ENCODE measurements at regions not wholly inside any gene's neighbourhood (a gene's known extent, or its start where the extent isn't known, plus 50 kb on each side); places are given as distances from the start of the nearest gene placed in this dataset.

- no TSS peak for BruUV-seq (replicated peaks)
- CTCF ChIA-PET, result no interaction called here
Measured at GRCh38 chr4:179663641-179664429, 2221.6 kb upstream of the AGA start.

GRCh38 chr4:179664430-179665027 is 2222.3 kb upstream of the AGA start:
- DNase-seq (ENCODE audit: low spot score), result no peak
- no TSS peak for BruUV-seq (replicated peaks)
- Histone ChIP-seq H3K36me3 (ENCODE audit: insufficient read depth, low read length, poor library complexity, severe bottlenecking) (no peaks in the 10 kb centered on the region), H3K27me3 (replicated peaks; ENCODE audit: insufficient read depth, low read depth, low read length, poor library complexity) (no peaks in the 10 kb centered on the region), H3K9me3 (ENCODE audit: low read depth, low read length, poor library complexity, severe bottlenecking) (peaks cover 4% of the 10 kb centered on the region), H3K4me3 (ENCODE audit: low read depth, low read length, poor library complexity, severe bottlenecking) (no peak overlapping the region), H3K4me1 (ENCODE audit: insufficient read depth, low read length, poor library complexity, severe bottlenecking) (no peaks in the 10 kb centered on the region), H3K27ac (ENCODE audit: low read depth, low read length, poor library complexity, severe bottlenecking) (no peak overlapping the region)
- no peak for TF ChIP-seq EZH2 (IDR thresholded peaks at IDR 0.05; ENCODE audit: borderline replicate concordance, low read depth, low read length, poor library complexity, severe bottlenecking)
- TF ChIP-seq CTCF (conservative IDR thresholded peaks at IDR 0.05; ENCODE audit: low read depth, low read length), result no peak
- POLR2A ChIA-PET (ENCODE audit: low non-redundant PET), result no interaction called here
- intact Hi-C loops (cut with micrococcal nuclease; ENCODE audit: unreplicated experiment), result no loop called here
- CTCF ChIA-PET, result no interaction called here

More at GRCh38 chr4:179663641-179664429, 2221.6 kb upstream of the AGA start:
- no peaks in the 10 kb centered on the region for H3K4me1 ChIP-seq (ENCODE audit: insufficient read depth, low read length, poor library complexity, severe bottlenecking)
- intact Hi-C loops (cut with micrococcal nuclease; ENCODE audit: unreplicated experiment), result no loop called here
- POLR2A ChIA-PET (ENCODE audit: low non-redundant PET), result no interaction called here
- DNase-seq (ENCODE audit: low spot score), result no peak
- no peak overlapping the region for H3K4me3 ChIP-seq (ENCODE audit: low read depth, low read length, poor library complexity, severe bottlenecking)
- no peak overlapping the region for H3K27ac ChIP-seq (ENCODE audit: low read depth, low read length, poor library complexity, severe bottlenecking)
- H3K9me3 ChIP-seq (ENCODE audit: low read depth, low read length, poor library complexity, severe bottlenecking), result peaks cover 4% of the 10 kb centered on the region
- TF ChIP-seq CTCF (conservative IDR thresholded peaks at IDR 0.05; ENCODE audit: low read depth, low read length), result no peak
- no peaks in the 10 kb centered on the region for H3K27me3 ChIP-seq (replicated peaks; ENCODE audit: insufficient read depth, low read depth, low read length, poor library complexity)
- H3K36me3 ChIP-seq (ENCODE audit: insufficient read depth, low read length, poor library complexity, severe bottlenecking), result no peaks in the 10 kb centered on the region

- Histone ChIP-seq H3K4me1 (ENCODE audit: insufficient read depth, low read length, poor library complexity, severe bottlenecking) (no peaks in the 10 kb centered on the region), H3K27ac (ENCODE audit: low read depth, low read length, poor library complexity, severe bottlenecking) (no peak overlapping the region), H3K9me3 (ENCODE audit: low read depth, low read length, poor library complexity, severe bottlenecking) (peaks cover 2% of the 10 kb centered on the region), H3K27me3 (replicated peaks; ENCODE audit: insufficient read depth, low read depth, low read length, poor library complexity) (no peaks in the 10 kb centered on the region), H3K36me3 (ENCODE audit: insufficient read depth, low read length, poor library complexity, severe bottlenecking) (no peaks in the 10 kb centered on the region), H3K4me3 (ENCODE audit: low read depth, low read length, poor library complexity, severe bottlenecking) (no peak overlapping the region)
- BruUV-seq (replicated peaks), result no TSS peak
- no peak for TF ChIP-seq CTCF (conservative IDR thresholded peaks at IDR 0.05; ENCODE audit: low read depth, low read length)
- no peak for TF ChIP-seq EZH2 (IDR thresholded peaks at IDR 0.05; ENCODE audit: borderline replicate concordance, low read depth, low read length, poor library complexity, severe bottlenecking)
- intact Hi-C loops (cut with micrococcal nuclease; ENCODE audit: unreplicated experiment), result no loop called here
- ChIA-PET CTCF (no interaction called here), POLR2A (ENCODE audit: low non-redundant PET) (no interaction called here)
- DNase-seq (ENCODE audit: low spot score), result no peak
Measured at GRCh38 chr4:179666226-179666625, 2224.0 kb upstream of the AGA start.
